Fibroblast of lung (primary cell): ENCODE measurements at regions not wholly inside any gene's neighbourhood (a gene's known extent, or its start where the extent isn't known, plus 50 kb on each side); places are given as distances from the start of the nearest gene placed in this dataset.

Experiments
- DNase-seq, 2 donors: peaks; one replicate each; pipeline versions ENCODE4 v3.0.0 to v3.0.0-alpha.2; 2010; ENCODE audit warnings: low read depth in 2 of 2
- H2AFZ ChIP-seq: 2 replicates; pipeline ENCODE4 v1.5.1; 2012; ENCODE audit warnings: low read length, control low read depth, inconsistent platforms
- H3K27ac ChIP-seq: 2 replicates; pipeline ENCODE4 v1.5.1; 2011; ENCODE audit warnings: low read length, control low read depth; ENCODE audit not compliant: insufficient read depth
- H3K27me3 ChIP-seq: 2 replicates; pipeline ENCODE4 v1.5.1; 2011; ENCODE audit warnings: mild to moderate bottlenecking, low read length; ENCODE audit not compliant: control insufficient read depth, insufficient read depth
- H3K36me3 ChIP-seq: 2 replicates; pipeline ENCODE4 v1.5.1; 2011; ENCODE audit warnings: low read length; ENCODE audit not compliant: control insufficient read depth, insufficient read depth
- H3K4me1 ChIP-seq: 2 replicates; pipeline ENCODE4 v1.5.1; 2011; ENCODE audit warnings: low read length; ENCODE audit not compliant: control insufficient read depth, insufficient read depth; ENCODE audit errors: extremely low read depth
- H3K4me2 ChIP-seq: 2 replicates; pipeline ENCODE4 v1.5.1; 2011; ENCODE audit warnings: low read length, control low read depth; ENCODE audit not compliant: insufficient read depth; ENCODE audit errors: extremely low read depth
- H3K4me3 ChIP-seq, 4 experiments: fragments of 200-600 bp in 1 of 4; sonication (generic) in 1 of 4; replicated peaks in 1 of 4; 2 replicates each; pipeline ENCODE4 v1.5.1; 2011 to 2016; ENCODE audit warnings: low read length in 4 of 4, low read depth in 3 of 4, mild to moderate bottlenecking in 3 of 4, control low read depth in 2 of 4, inconsistent platforms in 1 of 4, mixed read lengths in 1 of 4; ENCODE audit not compliant: insufficient read depth in 1 of 4; ENCODE audit errors: control extremely low read depth in 1 of 4
- H3K79me2 ChIP-seq: 2 replicates; pipeline ENCODE4 v1.5.1; 2012; ENCODE audit warnings: mild to moderate bottlenecking, low read length, inconsistent platforms; ENCODE audit not compliant: control insufficient read depth, insufficient read depth
- H3K9ac ChIP-seq: 2 replicates; pipeline ENCODE4 v1.5.1; 2011; ENCODE audit warnings: mild to moderate bottlenecking, low read length, control low read depth; ENCODE audit not compliant: insufficient read depth
- H3K9me3 ChIP-seq: 2 replicates; pipeline ENCODE4 v1.5.1; 2012; ENCODE audit warnings: low read depth, low read length; ENCODE audit not compliant: control insufficient read depth, insufficient read depth
- H4K20me1 ChIP-seq: 2 replicates; pipeline ENCODE4 v1.5.1; 2011; ENCODE audit warnings: low read length; ENCODE audit not compliant: control insufficient read depth, insufficient read depth; ENCODE audit errors: extremely low read depth
- EZH2 ChIP-seq: IDR thresholded peaks from 2 replicates; pipeline ENCODE4 v1.5.1; 2012; ENCODE audit warnings: low read length, control low read depth, mild to moderate bottlenecking; ENCODE audit errors: missing control alignments
- TF ChIP-seq, protein P1 (sequence below), 2 donors: IDR thresholded peaks in 1 of 2; conservative IDR thresholded peaks in 1 of 2; 1 replicate in 1 of 2; 2 replicates in 1 of 2; pipeline ENCODE4 v1.5.1; 2011 to 2012; ENCODE audit warnings: low read length in 2 of 2, control low read depth in 1 of 2, inconsistent platforms in 1 of 2, low read depth in 1 of 2, mild to moderate bottlenecking in 1 of 2

DNA sequence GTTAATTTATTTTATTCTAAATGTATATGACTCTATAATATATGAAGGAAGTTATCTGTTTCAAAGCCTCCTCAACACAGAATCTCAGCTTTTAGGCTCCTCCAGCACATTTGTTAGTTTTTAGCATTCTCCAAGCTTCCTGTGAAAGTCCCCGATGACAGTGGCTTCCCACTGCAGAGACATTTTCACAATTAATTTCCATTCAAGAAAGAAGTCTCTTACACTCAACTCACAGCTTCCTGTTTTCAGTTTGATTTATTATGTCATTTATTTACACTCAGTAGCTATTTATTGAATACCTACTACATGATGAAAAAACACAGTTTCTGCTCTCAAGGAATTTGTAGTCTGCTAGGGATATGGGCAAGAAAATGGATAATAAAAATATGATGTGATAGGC, 2228.2 kb upstream of the WWC1 start:
- H3K4me2 ChIP-seq, result no peak overlapping the region
- no peaks in the 10 kb centered on the region for H4K20me1 ChIP-seq
- H3K4me3 ChIP-seq, result no peak overlapping the region
- H3K9ac ChIP-seq, result no peak overlapping the region
- no peaks in the 10 kb centered on the region for H3K4me1 ChIP-seq
- no peaks in the 10 kb centered on the region for H3K79me2 ChIP-seq
- no peak for DNase-seq
- no peaks in the 10 kb centered on the region for H3K27me3 ChIP-seq
- H2AFZ ChIP-seq, result no peak overlapping the region
- H3K36me3 ChIP-seq, result no peaks in the 10 kb centered on the region
- no peak for TF ChIP-seq EZH2
- TF ChIP-seq, protein P1, sequence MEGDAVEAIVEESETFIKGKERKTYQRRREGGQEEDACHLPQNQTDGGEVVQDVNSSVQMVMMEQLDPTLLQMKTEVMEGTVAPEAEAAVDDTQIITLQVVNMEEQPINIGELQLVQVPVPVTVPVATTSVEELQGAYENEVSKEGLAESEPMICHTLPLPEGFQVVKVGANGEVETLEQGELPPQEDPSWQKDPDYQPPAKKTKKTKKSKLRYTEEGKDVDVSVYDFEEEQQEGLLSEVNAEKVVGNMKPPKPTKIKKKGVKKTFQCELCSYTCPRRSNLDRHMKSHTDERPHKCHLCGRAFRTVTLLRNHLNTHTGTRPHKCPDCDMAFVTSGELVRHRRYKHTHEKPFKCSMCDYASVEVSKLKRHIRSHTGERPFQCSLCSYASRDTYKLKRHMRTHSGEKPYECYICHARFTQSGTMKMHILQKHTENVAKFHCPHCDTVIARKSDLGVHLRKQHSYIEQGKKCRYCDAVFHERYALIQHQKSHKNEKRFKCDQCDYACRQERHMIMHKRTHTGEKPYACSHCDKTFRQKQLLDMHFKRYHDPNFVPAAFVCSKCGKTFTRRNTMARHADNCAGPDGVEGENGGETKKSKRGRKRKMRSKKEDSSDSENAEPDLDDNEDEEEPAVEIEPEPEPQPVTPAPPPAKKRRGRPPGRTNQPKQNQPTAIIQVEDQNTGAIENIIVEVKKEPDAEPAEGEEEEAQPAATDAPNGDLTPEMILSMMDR (conservative IDR thresholded peaks at IDR 0.05 in 1 of 2, IDR thresholded peaks at IDR 0.05 in 1 of 2; ENCODE audit: low read depth in 1 of 2, low read length in 2 of 2), result no peak
- no peaks in the 10 kb centered on the region for H3K9me3 ChIP-seq
- no peak overlapping the region for H3K27ac ChIP-seq

DNA sequence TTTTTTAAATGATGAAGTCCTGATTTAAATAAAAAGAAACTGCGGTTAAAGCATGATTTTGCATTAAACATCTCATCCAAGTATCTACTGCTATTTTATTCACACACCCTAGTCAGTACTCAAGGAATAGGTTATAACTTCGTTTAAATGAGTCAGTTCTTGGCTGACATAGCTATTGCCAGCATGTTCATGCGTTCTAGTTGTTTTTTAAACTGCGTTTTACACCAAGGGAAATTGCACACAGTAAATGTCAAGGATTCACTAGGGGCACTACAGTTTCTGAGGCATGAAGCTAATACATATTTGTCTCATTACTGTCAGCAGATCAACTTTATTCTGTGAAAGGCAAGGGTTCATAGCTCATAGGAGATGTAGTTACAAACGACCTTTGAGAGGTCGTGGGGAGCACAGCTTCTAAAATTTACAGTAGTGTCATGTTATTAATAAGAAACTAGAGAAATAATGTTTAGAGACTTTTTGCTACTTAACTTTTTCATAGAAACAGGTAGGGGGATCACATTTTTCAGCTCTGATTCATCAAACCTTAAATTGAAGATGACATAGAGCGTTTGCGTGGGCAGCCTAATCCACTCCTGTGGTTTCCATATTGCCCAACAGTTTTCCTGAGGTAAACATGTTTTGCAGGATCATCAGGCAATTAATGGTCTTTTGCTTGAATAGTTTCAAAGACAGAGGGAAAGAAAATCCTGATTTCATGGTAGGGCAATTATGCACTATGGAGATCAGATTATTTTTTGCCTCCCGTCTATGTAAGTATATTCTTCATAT, 2222.7 kb upstream of the WWC1 start:
- no peak overlapping the region for H2AFZ ChIP-seq
- H3K9me3 ChIP-seq, result no peaks in the 10 kb centered on the region
- no peaks in the 10 kb centered on the region for H3K27me3 ChIP-seq
- no peak overlapping the region for H3K4me3 ChIP-seq
- H3K4me1 ChIP-seq, result no peaks in the 10 kb centered on the region
- no peaks in the 10 kb centered on the region for H3K36me3 ChIP-seq
- no peak overlapping the region for H3K9ac ChIP-seq
- H4K20me1 ChIP-seq, result no peaks in the 10 kb centered on the region
- TF ChIP-seq EZH2, result no peak
- TF ChIP-seq, protein P1 (conservative IDR thresholded peaks at IDR 0.05 in 1 of 2, IDR thresholded peaks at IDR 0.05 in 1 of 2; ENCODE audit: low read depth in 1 of 2, low read length in 2 of 2), result no peak
- H3K79me2 ChIP-seq, result no peaks in the 10 kb centered on the region
- no peak overlapping the region for H3K27ac ChIP-seq
- H3K4me2 ChIP-seq, result no peak overlapping the region
- DNase-seq, result no peak

DNA sequence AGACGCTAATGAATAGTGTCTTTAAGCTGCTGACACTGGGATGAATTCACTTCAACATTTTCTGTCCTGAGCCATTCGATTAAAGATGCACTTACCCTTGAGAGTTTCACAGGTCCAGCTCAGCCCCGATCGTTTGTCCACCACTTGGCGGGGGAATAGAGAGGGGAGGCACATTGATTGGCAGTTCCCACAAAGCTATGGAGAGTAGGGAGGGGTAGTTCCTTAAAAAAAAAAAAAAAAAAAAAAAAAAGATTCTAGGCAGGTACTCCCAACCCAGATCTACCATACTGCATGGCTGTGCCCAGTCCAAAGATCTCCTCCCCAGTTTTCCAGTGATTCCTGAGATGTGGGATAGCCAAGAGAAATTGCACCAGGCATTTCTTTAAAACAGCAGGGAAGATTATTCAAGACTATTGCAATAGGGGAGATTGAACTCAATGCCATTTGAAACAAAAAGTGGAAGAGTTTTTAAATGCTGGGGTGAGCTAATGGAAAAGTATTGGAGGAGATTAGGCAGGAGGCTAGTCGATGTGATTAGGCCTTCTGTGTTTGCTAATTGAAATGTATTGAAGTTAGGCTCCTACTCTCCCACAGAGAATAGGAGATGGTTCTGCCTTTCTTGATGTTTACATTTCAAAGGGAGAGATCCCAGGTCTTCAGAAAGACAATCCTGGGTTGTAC, 2217.4 kb upstream of the WWC1 start:
- Histone ChIP-seq H3K36me3 (no peaks in the 10 kb centered on the region), H3K27ac (no peak overlapping the region), H3K4me2 (no peak overlapping the region), H2AFZ (no peak overlapping the region), H3K4me1 (no peaks in the 10 kb centered on the region), H3K9me3 (no peaks in the 10 kb centered on the region), H3K4me3 (no peak overlapping the region), H3K79me2 (no peaks in the 10 kb centered on the region), H3K9ac (no peak overlapping the region), H3K27me3 (no peaks in the 10 kb centered on the region), H4K20me1 (no peaks in the 10 kb centered on the region)
- DNase-seq, result no peak
- TF ChIP-seq, protein P1 (conservative IDR thresholded peaks at IDR 0.05 in 1 of 2, IDR thresholded peaks at IDR 0.05 in 1 of 2; ENCODE audit: low read depth in 1 of 2, low read length in 2 of 2), result no peak
- no peak for TF ChIP-seq EZH2
